Left lung (tissue), 4 donors: ENCODE measurements at regions not wholly inside any gene's neighbourhood (a gene's known extent, or its start where the extent isn't known, plus 50 kb on each side); places are given as distances from the start of the nearest gene placed in this dataset.

Source experiments
- ATAC-seq: fragments of 200-7000 bp; cut with Tn5 transposase; one replicate; pipeline ENCODE4 v1.9.1; 2020; ENCODE audit warnings: moderate library complexity
- DNase-seq, 4 donors: peaks; one replicate each; pipeline ENCODE4 v3.0.0-alpha.2; 2013 to 2020
- H3K27ac ChIP-seq, 2 donors: fragments of 200-600 bp; sonication (generic) in 1 of 2; one replicate each; pipeline versions ENCODE4 v1.5.0 to v1.8.0; 2020 to 2021
- H3K27me3 ChIP-seq, 2 donors: fragments of 200-600 bp; sonication (generic) in 1 of 2; one replicate each; pipeline versions ENCODE4 v1.5.0 to v1.8.0; 2020 to 2021
- H3K36me3 ChIP-seq, 2 donors: fragments of 200-600 bp; sonication (generic) in 1 of 2; one replicate each; pipeline versions ENCODE4 v1.5.0 to v1.8.0; 2020 to 2021
- H3K4me1 ChIP-seq, 2 donors: fragments of 200-600 bp; one replicate each; pipeline ENCODE4 v1.8.0; 2021
- H3K4me3 ChIP-seq, 2 donors: fragments of 200-600 bp; sonication (generic) in 1 of 2; one replicate each; pipeline versions ENCODE4 v1.5.0 to v1.8.0; 2020 to 2021; ENCODE audit warnings: mild to moderate bottlenecking in 1 of 2
- H3K9me3 ChIP-seq, 2 donors: fragments of 200-600 bp; sonication (generic) in 1 of 2; one replicate each; pipeline versions ENCODE4 v1.5.0 to v1.8.0; 2020 to 2021
- CTCF ChIP-seq, 2 donors: fragments of 200-600 bp; sonication (generic) in 1 of 2; IDR thresholded peaks; one replicate each; pipeline versions ENCODE4 v1.5.0 to v1.8.0; 2021; ENCODE audit warnings: antibody characterized with exemption in 2 of 2
- intact Hi-C, 2 donors: fragments of 100-400 bp; cut with DNase I; formaldehyde crosslinking; loops; one replicate each; pipeline versions ENCODE4 v1.11.2 to v1.14.2; 2022
- donor health status: DM: no; HTN: yes; CAD: no.
- donor health status: DM: no; HTN: no; CAD: no.

- Histone ChIP-seq H3K4me3 (no peak overlapping the region), H3K27ac (no peak overlapping the region), H3K4me1 (no peaks in the 10 kb centered on the region), H3K27me3 (no peaks in the 10 kb centered on the region), H3K9me3 (no peaks in the 10 kb centered on the region), H3K36me3 (no peaks in the 10 kb centered on the region)
- TF ChIP-seq CTCF (IDR thresholded peaks at IDR 0.05): no peak
- DNase-seq (no peak), ATAC-seq (no peak)
- intact Hi-C loops: no loop called here
These were observed 86.3 kb downstream of the HS3ST1 start for GRCh38 chr4:11342401-11342800.

- Histone ChIP-seq H3K4me3 (no peak overlapping the region), H3K27me3 (no peaks in the 10 kb centered on the region), H3K9me3 (no peaks in the 10 kb centered on the region), H3K36me3 (no peaks in the 10 kb centered on the region), H3K27ac (no peak overlapping the region), H3K4me1 (no peaks in the 10 kb centered on the region)
- DNase-seq (no peak), ATAC-seq (no peak)
- intact Hi-C loops: no loop called here
- no peak for TF ChIP-seq CTCF (IDR thresholded peaks at IDR 0.05)
These were observed 87.2 kb downstream of the HS3ST1 start for GRCh38 chr4:11341337-11342043.

- no peak for DNase-seq
- H3K27me3 ChIP-seq: no peaks in the 10 kb centered on the region
- no peak overlapping the region for H3K27ac ChIP-seq
- H3K4me1 ChIP-seq: no peaks in the 10 kb centered on the region
- no peaks in the 10 kb centered on the region for H3K9me3 ChIP-seq
- intact Hi-C loops: no loop called here
- TF ChIP-seq CTCF (IDR thresholded peaks at IDR 0.05): no peak
- ATAC-seq: no peak
- H3K36me3 ChIP-seq: no peaks in the 10 kb centered on the region
- H3K4me3 ChIP-seq: no peak overlapping the region
These were observed 89.5 kb downstream of the HS3ST1 start for GRCh38 chr4:11338956-11339782.

GRCh38 chr4:11337287-11337686 is 91.4 kb downstream of the HS3ST1 start:
- no peaks in the 10 kb centered on the region for H3K9me3 ChIP-seq
- H3K27me3 ChIP-seq: no peaks in the 10 kb centered on the region
- TF ChIP-seq CTCF (IDR thresholded peaks at IDR 0.05): no peak
- ATAC-seq (no peak), DNase-seq (no peak)
- no peaks in the 10 kb centered on the region for H3K4me1 ChIP-seq
- intact Hi-C loops: no loop called here
- H3K36me3 ChIP-seq: no peaks in the 10 kb centered on the region
- H3K27ac ChIP-seq: no peak overlapping the region
- H3K4me3 ChIP-seq: no peak overlapping the region

GRCh38 chr4:11336435-11336834 is 92.3 kb downstream of the HS3ST1 start:
- Histone ChIP-seq H3K4me3 (no peak overlapping the region), H3K36me3 (no peaks in the 10 kb centered on the region), H3K9me3 (no peaks in the 10 kb centered on the region), H3K4me1 (no peaks in the 10 kb centered on the region), H3K27me3 (no peaks in the 10 kb centered on the region), H3K27ac (no peak overlapping the region)
- intact Hi-C loops: no loop called here
- no peak for TF ChIP-seq CTCF (IDR thresholded peaks at IDR 0.05)
- ATAC-seq: no peak
- no peak for DNase-seq
